ENCODE measurements at regions not wholly inside any gene's neighbourhood (a gene's known extent, or its start where the extent isn't known, plus 50 kb on each side); places are given as distances from the start of the nearest gene placed in this dataset.

- TF ChIP-seq KDM6A (CRISPR knock-in tag; IDR thresholded peaks at IDR 0.05; ENCODE audit: low read depth), result no peak
- TF ChIP-seq ZGPAT (CRISPR knock-in tag; IDR thresholded peaks at IDR 0.05), result 0 out of 2 replicates have a peak, but pooled peaks have one; percentile 34
- no peak for TF ChIP-seq NFAT5 (CRISPR knock-in tag; IDR thresholded peaks at IDR 0.05)
- TF ChIP-seq HIVEP1 (CRISPR knock-in tag; IDR thresholded peaks at IDR 0.05), result 0 out of 2 replicates have a peak, but pooled peaks have one; percentile 42
- no peak for TF ChIP-seq RNF219 (CRISPR knock-in tag; IDR thresholded peaks at IDR 0.05)
- TF ChIP-seq, protein P1, sequence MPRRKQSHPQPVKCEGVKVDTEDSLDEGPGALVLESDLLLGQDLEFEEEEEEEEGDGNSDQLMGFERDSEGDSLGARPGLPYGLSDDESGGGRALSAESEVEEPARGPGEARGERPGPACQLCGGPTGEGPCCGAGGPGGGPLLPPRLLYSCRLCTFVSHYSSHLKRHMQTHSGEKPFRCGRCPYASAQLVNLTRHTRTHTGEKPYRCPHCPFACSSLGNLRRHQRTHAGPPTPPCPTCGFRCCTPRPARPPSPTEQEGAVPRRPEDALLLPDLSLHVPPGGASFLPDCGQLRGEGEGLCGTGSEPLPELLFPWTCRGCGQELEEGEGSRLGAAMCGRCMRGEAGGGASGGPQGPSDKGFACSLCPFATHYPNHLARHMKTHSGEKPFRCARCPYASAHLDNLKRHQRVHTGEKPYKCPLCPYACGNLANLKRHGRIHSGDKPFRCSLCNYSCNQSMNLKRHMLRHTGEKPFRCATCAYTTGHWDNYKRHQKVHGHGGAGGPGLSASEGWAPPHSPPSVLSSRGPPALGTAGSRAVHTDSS (CRISPR knock-in tag; conservative IDR thresholded peaks at IDR 0.05), result no peak
- 0 out of 2 replicates have a peak, but pooled peaks have one; percentile 27 for TF ChIP-seq ZNF788 (CRISPR knock-in tag; IDR thresholded peaks at IDR 0.05; ENCODE audit: borderline replicate concordance)
- no peak for TF ChIP-seq ZNF138 (CRISPR knock-in tag; IDR thresholded peaks at IDR 0.05; ENCODE audit: low read depth)
- TF ChIP-seq GATAD2A (CRISPR knock-in tag; IDR thresholded peaks at IDR 0.05), result peak; percentile 64; the same call in 1 of the 2 replicates
- TF ChIP-seq ZNF557 (CRISPR knock-in tag; IDR thresholded peaks at IDR 0.05), result no peak
- no peak for TF ChIP-seq KDM3A (CRISPR knock-in tag; IDR thresholded peaks at IDR 0.05; ENCODE audit: low read depth)
- peak; percentile 38; the same call in 1 of the 2 replicates for TF ChIP-seq FOXO1 (CRISPR knock-in tag; IDR thresholded peaks at IDR 0.05)
- TF ChIP-seq KDM2A (CRISPR knock-in tag; IDR thresholded peaks at IDR 0.05; ENCODE audit: borderline replicate concordance, low read depth), result no peak
- no peak for TF ChIP-seq NFE2L2 (IDR thresholded peaks at IDR 0.05; ENCODE audit: low read length)
- TF ChIP-seq TFE3 (CRISPR knock-in tag; IDR thresholded peaks at IDR 0.05), result peak; percentile 80
- TF ChIP-seq, protein P2, sequence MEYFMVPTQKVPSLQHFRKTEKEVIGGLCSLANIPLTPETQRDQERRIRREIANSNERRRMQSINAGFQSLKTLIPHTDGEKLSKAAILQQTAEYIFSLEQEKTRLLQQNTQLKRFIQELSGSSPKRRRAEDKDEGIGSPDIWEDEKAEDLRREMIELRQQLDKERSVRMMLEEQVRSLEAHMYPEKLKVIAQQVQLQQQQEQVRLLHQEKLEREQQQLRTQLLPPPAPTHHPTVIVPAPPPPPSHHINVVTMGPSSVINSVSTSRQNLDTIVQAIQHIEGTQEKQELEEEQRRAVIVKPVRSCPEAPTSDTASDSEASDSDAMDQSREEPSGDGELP (IDR thresholded peaks at IDR 0.05; ENCODE audit: borderline replicate concordance, low read depth), result peak; percentile 93
These were observed 104.0 kb downstream of the VEGFA start (continued) for GRCh38 chr6:43873806-43874714.
